GM19324 (cell line): ENCODE measurements at regions not wholly inside any gene's neighbourhood (a gene's known extent, or its start where the extent isn't known, plus 50 kb on each side); places are given as distances from the start of the nearest gene placed in this dataset.

ENCODE experiments used
- ATAC-seq: cut with Tn5 transposase; IDR thresholded peaks from one replicate; pipeline ENCODE4 v1.9.1; 2021; ENCODE audit warnings: mild to moderate bottlenecking, moderate library complexity; ENCODE audit not compliant: unreplicated experiment, low FRiP score

- ATAC-seq, result no peak
Observed at GRCh38 chr14:87879389-87879788, 113.6 kb downstream of the GALC start.

DNA sequence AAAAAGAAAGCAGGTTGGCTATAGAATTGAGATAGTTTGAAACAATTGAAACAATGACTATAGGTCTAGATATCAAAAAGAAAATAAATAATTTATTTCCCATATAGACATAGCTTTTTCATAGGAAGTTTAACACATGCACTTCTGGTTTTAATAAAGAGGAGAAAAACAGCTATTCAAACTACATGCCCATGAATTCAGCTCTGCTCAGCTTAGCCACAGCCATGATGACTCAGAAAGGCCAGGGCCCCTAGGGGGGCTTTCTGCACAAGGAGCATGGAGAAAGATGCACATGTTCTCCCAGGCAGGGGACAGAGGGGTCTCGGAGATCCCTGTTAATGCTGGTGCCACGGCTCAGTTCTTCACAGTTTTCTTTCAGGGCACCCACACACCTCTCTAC, 114.0 kb downstream of the GALC start:
- ATAC-seq, result no peak

DNA sequence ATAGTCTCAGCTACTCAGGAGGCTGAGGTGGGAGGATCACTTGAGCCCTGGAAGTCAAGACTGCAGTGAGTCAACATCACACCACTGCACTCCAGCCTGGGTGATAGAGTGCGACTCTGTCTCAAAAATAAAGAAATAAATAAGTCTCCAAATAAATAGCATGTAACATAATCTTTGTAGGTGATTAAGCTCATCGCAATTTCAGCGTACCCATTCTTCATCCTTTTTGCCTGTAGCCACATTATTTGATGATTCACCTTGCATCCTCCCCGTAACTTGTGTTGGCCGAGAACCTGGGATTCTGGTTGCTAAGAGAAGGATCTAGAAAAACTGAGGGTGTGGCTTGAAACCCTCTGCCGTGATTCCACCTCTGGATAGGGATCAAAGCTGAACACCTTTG, 115.1 kb downstream of the GALC start:
- ATAC-seq, result no peak

GRCh38 chr14:87874676-87875075, 118.3 kb downstream of the GALC start:
- ATAC-seq, result no peak

DNA sequence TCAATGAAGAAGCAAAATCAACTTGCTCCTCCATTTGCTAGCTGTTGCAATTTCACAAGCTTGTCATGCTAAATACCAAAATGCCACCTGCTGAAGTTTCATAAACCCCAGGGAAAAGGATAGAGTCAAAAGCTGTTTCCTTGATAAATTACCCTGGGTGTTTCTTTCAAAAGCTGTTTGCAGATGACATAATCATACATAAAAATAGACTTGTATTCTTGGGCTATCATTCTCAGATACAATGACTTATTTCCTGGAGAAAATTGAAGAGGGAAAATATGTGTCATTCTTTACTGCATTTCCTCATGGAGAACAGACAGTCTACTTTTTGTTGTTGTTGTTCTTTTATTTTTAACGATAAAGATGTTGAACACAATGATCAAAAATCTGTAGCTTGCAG, 119.2 kb downstream of the GALC start:
- ATAC-seq, result no peak

DNA sequence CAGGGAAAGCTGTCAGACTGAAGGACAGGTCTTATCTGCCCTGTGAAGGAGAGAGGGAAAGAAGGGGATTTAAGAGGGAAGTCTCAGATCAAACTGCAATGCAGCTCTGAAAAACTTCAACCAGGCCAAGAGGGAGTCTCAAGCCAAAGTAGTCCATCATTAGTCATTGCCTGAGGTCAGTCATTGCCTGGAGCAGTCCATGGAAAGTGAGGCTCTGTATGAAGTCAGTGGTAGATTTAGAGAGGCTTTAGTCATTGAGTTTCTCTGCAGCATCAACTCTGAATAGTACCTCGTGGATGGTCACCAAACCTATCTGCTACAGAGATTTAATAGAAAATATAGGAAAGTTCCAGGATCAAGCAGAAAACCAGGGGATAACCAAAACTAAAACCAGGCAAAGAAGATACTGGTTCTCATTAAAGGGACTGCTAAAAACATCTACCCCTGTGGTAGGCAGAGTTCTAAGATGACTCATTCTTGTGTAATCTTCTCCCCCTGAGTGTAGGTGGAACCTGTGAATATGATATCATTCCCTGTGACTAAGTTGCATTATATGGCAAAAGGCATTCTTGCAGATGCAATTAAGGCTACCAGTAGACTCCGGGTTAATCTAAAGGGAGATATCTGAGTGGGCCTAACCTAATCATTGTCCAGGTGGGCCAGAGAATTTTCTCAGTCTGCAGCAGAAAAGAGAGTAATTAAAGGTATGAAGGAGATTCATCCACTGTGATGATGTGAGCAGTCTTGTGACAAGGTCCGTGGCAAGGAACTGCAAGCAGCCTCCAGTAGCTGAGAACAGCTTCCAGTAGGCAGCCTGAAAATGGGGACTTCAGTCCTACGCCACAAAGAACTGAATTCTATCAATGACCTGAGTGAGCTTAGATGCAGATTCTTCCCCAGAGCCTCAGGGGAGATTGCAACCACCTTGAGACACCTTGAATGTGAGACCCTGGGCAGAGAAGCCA, 123.1 kb downstream of the GALC start:
- no peak for ATAC-seq

DNA sequence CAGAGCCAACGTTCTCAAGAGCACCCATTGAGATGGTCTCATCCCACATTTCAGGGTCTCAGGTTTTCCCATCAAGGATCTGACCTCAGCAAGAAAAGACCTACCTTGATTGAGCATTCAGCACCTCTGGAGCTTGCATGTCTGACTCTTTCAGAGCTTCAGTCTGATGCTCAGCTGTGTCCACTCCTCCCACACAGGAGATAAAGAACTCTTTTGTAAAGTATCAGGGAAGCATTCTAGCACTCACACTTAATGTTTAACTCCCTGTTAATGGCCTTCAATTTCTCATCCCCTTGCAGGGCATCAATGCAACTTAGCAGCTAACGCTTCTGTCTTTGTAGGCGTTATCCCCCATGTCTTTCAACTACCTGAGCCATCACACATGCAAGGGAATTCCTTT, 124.1 kb downstream of the GALC start:
- ATAC-seq, result no peak

DNA sequence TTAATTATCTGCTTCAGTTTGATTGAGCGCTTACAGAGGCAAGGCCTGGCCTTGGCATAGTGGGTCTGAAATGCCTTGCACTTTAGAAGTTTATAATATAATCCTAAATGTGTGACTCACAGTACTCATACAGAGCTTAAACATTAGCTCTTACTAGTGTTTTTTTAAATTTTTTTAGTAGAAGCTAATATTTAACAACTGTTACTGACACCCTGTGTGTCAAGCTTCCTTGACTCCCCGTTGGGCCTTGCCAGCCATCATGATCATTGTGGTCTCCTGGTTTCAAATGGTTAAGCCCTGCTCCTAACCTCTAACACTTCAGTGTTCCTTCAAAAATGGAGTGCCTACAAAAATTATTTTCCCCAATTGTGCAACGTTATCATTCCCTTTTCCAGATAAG, 126.9 kb downstream of the GALC start:
- ATAC-seq, result no peak

GRCh38 chr14:87864356-87865270, 128.4 kb downstream of the GALC start:
- no peak for ATAC-seq

DNA sequence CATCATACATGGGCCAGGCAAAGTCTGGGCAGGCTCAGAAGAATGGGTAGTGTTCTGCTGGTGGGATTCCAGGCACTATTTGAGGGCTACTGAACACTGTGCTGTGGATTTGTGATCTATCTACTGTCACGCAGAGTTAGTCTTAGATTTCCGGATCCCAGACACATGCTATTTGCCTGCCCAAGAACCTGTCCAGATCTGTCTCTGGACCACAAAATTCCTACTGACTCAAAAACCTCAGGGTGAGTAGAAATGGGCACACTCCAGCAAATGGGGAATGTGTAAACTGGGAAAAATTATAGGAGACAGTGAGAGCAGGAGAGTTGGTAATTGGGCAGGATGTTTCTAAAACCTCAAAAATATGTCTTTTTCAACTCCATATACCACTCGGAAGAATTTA, 129.9 kb downstream of the GALC start:
- no peak for ATAC-seq

GRCh38 chr14:87852107-87852506, 140.9 kb downstream of the GALC start:
- no peak for ATAC-seq

GRCh38 chr14:87851190-87851589, 141.8 kb downstream of the GALC start:
- no peak for ATAC-seq

DNA sequence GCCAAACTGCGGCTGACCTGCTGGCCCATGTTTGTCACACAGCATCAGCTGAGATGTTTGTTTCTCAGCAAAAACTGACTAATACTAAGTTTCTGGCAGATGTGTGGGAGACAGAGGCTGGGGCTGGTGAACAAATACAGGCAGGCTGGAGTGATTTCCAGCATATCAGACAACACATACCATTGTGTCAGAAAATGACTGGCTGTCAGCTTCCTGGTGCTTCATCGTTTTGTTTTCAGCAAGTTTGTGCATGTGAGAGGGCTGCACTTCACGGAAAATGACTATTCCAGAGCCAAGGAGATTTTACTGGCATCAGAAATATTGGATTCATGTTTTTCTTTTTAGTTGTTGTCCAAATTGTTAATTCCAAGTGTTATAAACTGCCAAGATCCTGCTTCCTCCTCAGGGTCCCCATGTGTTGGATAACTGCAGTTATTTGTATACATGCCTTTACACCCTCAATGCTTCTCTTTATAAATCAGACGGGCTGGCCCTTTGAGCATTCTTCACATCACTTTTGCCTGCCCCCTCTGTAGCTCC, 145.7 kb downstream of the GALC start:
- no peak for ATAC-seq

DNA sequence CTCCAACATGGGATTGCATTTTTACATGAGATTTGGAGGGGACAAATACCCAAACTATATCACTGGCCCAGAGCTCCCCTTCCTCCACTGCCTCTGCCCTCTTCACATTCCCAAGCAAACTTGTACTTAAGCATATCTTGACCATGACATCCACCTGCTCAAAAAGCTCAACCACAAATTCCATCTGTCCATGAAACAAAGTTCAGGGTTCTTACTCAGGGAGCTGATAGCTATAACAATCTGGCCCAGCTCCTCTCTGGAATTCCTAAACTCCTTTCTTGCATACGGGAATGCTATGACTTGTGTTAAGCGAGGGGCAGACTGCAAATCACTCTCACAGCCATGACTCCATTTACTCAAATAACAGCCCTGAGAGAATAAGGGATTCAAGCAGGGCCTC, 152.1 kb downstream of the GALC start:
- ATAC-seq, result no peak

- ATAC-seq, result no peak
Observed at GRCh38 chr14:87838931-87839330, 154.1 kb downstream of the GALC start.

- ATAC-seq, result no peak
Observed at GRCh38 chr14:87837296-87837695, 155.7 kb downstream of the GALC start.

- ATAC-seq, result no peak
Observed at GRCh38 chr14:87834594-87834993, 158.4 kb downstream of the GALC start.

- ATAC-seq, result no peak
Observed at GRCh38 chr14:87833026-87833425, 160.0 kb downstream of the GALC start.

DNA sequence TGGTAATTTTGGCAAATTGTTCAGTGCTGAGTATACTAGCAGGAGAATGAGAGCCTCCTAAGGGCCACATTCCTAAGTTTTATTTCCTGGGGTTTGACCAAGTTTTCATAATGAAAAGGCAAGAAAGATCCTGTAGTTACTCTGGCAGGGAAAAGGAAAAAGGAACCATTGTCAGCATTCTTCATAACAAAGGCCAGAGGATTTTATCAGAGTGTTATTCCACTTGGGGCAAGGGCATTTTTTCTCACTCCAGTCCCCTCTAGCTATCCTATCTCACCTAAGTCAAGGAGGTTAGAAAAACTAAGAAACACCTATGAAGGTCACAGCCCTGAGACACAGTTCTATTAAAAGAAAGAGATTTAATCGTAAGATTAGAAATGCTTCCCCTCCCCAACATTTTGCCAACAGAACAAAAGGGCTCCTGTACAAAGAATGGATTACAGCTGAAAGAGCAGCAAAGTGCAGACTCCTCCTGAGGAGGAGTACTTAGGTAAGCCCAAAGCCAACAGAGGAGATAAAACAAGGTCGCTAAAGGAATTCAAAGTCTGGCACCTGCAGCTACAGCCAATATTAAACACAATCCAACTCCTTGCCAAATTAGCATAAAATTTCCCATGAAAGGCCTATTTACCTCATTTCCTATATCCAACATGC, 162.4 kb downstream of the GALC start:
- ATAC-seq, result no peak

GRCh38 chr14:87829543-87829942, 163.4 kb downstream of the GALC start:
- no peak for ATAC-seq

GRCh38 chr14:87824266-87824665, 168.7 kb downstream of the GALC start:
- no peak for ATAC-seq
